ENCODE measurements at regions not wholly inside any gene's neighbourhood (a gene's known extent, or its start where the extent isn't known, plus 50 kb on each side); places are given as distances from the start of the nearest gene placed in this dataset.
A peak's percentile ranks its signal among the peaks of the same experiment; 100 is the strongest.

DNA sequence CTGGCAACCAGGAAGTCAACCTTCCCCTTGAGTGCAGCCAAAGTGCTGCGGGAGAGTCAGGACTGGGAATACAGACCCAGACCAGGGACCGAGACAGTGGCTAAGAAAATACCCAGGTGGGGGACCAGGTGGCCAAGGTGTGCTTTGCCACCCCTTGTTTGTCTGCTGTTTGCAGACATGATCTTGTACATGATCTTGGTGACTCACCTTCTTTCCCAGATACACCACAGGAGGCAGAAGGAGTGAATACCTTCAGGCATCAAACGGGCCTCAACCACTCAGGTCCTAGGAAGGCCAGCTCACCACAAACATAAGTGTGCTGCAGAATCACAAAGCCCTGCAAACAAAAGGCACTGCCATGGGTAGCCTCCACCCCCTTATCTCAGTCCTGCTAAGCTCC, 62.0 kb downstream of the CNGA2 start:
- DNase-seq (ENCODE audit: low spot score): no peak

DNA sequence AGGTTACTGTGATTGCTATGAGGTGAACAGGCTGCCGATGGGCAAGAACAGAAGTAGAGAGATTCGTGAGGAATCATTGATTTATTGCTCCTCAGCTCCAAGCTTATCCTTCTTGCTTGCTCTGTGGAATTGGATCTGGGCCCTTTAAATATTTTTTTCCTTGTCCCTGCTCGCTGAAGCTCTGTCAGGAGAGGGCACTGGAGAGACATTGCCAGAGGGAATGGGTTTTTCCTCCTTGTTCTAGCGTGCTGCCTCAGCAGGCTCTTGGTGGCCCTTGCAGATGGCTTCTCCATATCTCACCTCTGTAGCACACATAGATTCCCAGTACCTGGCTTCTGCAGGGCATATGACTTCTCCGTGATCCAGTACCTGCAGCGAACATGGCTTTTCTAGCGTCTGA, 67.4 kb downstream of the CNGA2 start:
- peak; percentile 3 for DNase-seq (ENCODE audit: low spot score)

DNA sequence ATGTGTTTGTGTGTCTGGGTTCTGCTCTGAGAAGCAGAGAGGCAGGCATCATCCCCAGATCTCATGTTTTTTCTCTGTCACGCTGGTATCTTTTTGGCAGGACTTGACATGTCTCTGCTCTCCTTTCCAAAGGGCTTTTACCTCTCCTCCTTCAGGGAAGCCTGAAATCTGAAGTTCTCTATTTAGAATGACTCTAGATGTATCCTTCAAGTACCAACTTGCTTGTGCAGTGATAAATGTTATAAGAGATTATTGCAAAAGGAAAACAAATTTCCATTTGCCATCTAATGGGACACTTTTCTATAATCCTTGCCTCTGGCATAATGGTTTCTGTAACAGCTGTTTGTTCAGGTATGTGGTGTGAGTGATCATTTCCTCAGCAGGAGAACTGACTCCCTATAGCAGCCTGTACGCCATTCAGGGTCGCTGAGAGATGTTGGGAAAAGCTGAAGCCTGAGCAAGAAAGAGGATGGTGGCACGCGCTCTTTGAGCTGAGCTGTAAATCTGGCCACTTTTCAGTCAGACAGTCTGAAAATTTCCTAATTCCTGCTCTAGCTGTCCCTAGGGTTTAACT, 72.5 kb downstream of the CNGA2 start:
- no peak for DNase-seq (ENCODE audit: low spot score)

DNA sequence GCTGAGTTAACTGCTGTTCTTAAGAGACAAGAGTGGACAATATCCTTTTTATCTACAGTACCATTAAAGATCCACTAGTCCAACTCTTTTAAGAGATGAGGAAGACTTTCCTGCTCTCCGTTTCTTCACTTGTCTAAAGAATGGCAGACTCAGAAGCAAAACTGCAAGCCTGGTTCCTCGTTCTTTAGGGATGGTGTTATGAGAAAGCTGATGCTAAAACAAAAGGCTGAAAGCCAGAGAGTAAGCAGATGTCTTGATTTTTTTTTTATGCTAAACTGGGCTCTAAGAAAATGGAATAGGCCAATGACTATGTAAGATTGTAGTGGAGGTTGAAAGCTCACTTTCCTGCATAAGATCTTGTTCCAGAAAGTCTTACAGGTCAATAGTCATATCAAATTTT, 78.1 kb downstream of the CNGA2 start:
- no peak for DNase-seq (ENCODE audit: low spot score)

DNA sequence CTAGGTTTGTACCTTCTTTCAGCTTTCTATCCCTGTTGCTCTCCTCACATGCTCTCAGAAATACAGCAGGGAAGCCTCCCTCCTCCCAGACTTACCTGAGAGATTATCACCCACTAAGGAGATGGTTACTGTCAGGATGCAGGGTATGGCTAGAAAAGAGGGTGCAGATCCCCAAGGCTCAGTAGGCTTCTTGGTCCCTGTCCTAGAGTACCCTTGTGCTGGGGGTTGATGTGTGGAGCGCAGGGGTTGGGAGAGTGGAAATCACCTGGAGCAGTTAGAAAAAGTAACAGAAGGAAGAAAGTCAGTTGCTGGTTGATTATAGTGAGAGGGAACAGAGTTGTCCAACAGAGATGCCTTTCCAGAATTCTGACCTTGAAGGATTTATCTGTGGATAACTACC, 80.2 kb downstream of the CNGA2 start:
- DNase-seq (ENCODE audit: low spot score): no peak

GRCh38 chrX:151815398-151815797, 80.9 kb downstream of the CNGA2 start:
- no peak for DNase-seq (ENCODE audit: low spot score)

- no peak for DNase-seq (ENCODE audit: low spot score)
Observed at GRCh38 chrX:151816934-151817333, 82.4 kb downstream of the CNGA2 start.

- DNase-seq (ENCODE audit: low spot score): no peak
Observed at GRCh38 chrX:151818828-151819227, 84.3 kb downstream of the CNGA2 start.

GRCh38 chrX:151821226-151821625, 86.7 kb downstream of the CNGA2 start:
- no peak for DNase-seq (ENCODE audit: low spot score)

DNA sequence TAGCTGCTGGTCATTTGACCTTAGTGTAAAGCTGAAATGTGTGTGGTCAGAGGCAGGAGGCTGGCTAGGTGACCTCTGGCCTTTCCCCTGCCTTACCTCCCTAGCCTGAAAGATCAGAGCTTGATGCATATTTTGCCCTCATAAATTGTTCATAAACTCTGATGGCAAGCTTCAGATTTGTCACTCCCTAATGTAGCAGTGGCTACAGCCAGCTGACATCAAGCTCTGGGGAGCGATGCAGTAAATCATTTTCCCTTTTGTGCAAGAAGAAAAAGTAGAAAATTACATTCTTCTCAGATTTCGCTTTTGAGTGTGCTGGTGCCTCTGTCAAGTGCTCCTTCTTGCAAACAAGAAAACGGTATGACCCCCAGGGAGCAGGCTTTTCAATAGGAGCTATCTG, 87.7 kb upstream of the MAGEA4 start:
- no peak for DNase-seq (ENCODE audit: low spot score)

- peak; percentile 1 for DNase-seq (ENCODE audit: low spot score)
Observed at GRCh38 chrX:151825925-151826485, 86.7 kb upstream of the MAGEA4 start.

GRCh38 chrX:151828439-151829080, 84.1 kb upstream of the MAGEA4 start:
- no peak for DNase-seq (ENCODE audit: low spot score)

GRCh38 chrX:151830911-151831310, 81.8 kb upstream of the MAGEA4 start:
- DNase-seq (ENCODE audit: low spot score): no peak

- no peak for DNase-seq (ENCODE audit: low spot score)
Observed at GRCh38 chrX:151852294-151852693, 60.4 kb upstream of the MAGEA4 start.

GRCh38 chrX:151854726-151855495, 57.8 kb upstream of the MAGEA4 start:
- no peak for DNase-seq (ENCODE audit: low spot score)

- no peak for DNase-seq (ENCODE audit: low spot score)
Observed at GRCh38 chrX:151859481-151859880, 53.2 kb upstream of the MAGEA4 start.

GRCh38 chrX:151860827-151861226, 51.9 kb upstream of the MAGEA4 start:
- DNase-seq (ENCODE audit: low spot score): no peak
